H1 (cell line): ENCODE measurements at regions not wholly inside any gene's neighbourhood (a gene's known extent, or its start where the extent isn't known, plus 50 kb on each side); places are given as distances from the start of the nearest gene placed in this dataset.

ENCODE experiments used
- CTCF ChIA-PET: fragments of 300-600 bp; sonication (Branson Sonifier 250); formaldehyde crosslinking; loops from one replicate; lab custom pipeline; 2021; ENCODE audit not compliant: partially characterized antibody; lab: Charles Lee
- POLR2A ChIA-PET: fragments of 300-600 bp; sonication (Branson Sonifier 250); formaldehyde crosslinking; loops from one replicate; lab custom pipeline; 2021; ENCODE audit warnings: inconsistent platforms; ENCODE audit not compliant: partially characterized antibody; lab: Charles Lee
- DNase-seq, 2 experiments: peaks; one replicate each; pipeline versions ENCODE4 v3.0.0 to v3.0.0-alpha.2; 2010 to 2022; ENCODE audit warnings: low spot score in 2 of 2, low read depth in 1 of 2, mixed read lengths in 1 of 2
- FAIRE-seq: peaks from 2 replicates; lab custom pipeline; 2011; peaks lifted over from hg19 to GRCh38; lab: Jason Lieb, UNC
- H2AFZ ChIP-seq: 2 replicates; pipeline ENCODE4 v1.8.1; 2012; ENCODE audit warnings: low read length, inconsistent platforms
- H2AK5ac ChIP-seq: 2 replicates; pipeline ENCODE4 v1.6.1; 2013; ENCODE audit warnings: low read depth, low read length
- H2BK120ac ChIP-seq: replicated peaks from 2 replicates; pipeline ENCODE3; 2013; ENCODE audit warnings: low read depth, low read length, inconsistent platforms
- H2BK12ac ChIP-seq: 2 replicates; pipeline ENCODE4 v1.6.1; 2013; ENCODE audit warnings: low read depth, low read length
- H2BK15ac ChIP-seq: 2 replicates; pipeline ENCODE4 v1.6.1; 2013; ENCODE audit warnings: low read length
- H2BK20ac ChIP-seq: 2 replicates; pipeline ENCODE4 v1.6.1; 2013; ENCODE audit warnings: low read length
- H2BK5ac ChIP-seq: 2 replicates; pipeline ENCODE4 v1.6.1; 2013; ENCODE audit warnings: low read depth, low read length
- H3K14ac ChIP-seq: 2 replicates; pipeline ENCODE4 v1.6.1; 2013; ENCODE audit warnings: inconsistent platforms; ENCODE audit not compliant: insufficient read length
- H3K18ac ChIP-seq: 2 replicates; pipeline ENCODE4 v1.6.1; 2013; ENCODE audit warnings: low read length; ENCODE audit errors: extremely low read depth
- H3K23ac ChIP-seq: 2 replicates; pipeline ENCODE4 v1.6.1; 2013; ENCODE audit warnings: inconsistent platforms; ENCODE audit not compliant: insufficient read length
- H3K23me2 ChIP-seq: 2 replicates; pipeline ENCODE4 v1.6.1; 2013; ENCODE audit warnings: low read depth, low read length
- H3K27ac ChIP-seq: 2 replicates; pipeline ENCODE4 v1.6.1; 2011; ENCODE audit warnings: low read depth, low read length, inconsistent platforms
- H3K27me3 ChIP-seq, 4 experiments: replicated peaks in 1 of 4; 1 replicate in 1 of 4; 2 replicates in 3 of 4; pipeline versions ENCODE4 v1.6.1 to v1.8.1; 2011 to 2013; ENCODE audit warnings: low read length in 3 of 4, mild to moderate bottlenecking in 3 of 4, inconsistent platforms in 2 of 4, mixed read lengths in 2 of 4, moderate library complexity in 1 of 4; ENCODE audit not compliant: control insufficient read depth in 3 of 4, insufficient read depth in 3 of 4; ENCODE audit errors: extremely low read depth in 1 of 4
- H3K36me3 ChIP-seq, 4 experiments: 2 replicates each; pipeline versions ENCODE4 v1.6.1 to v1.8.1; 2011 to 2013; ENCODE audit warnings: mild to moderate bottlenecking in 4 of 4, low read length in 3 of 4, moderate library complexity in 2 of 4, control low read depth in 1 of 4, inconsistent platforms in 1 of 4; ENCODE audit not compliant: insufficient read depth in 4 of 4, control insufficient read depth in 2 of 4
- H3K4ac ChIP-seq: replicated peaks from 2 replicates; pipeline ENCODE3; 2013; ENCODE audit warnings: low read length, low read depth, mixed read lengths, inconsistent platforms; ENCODE audit not compliant: insufficient read length
- H3K4me1 ChIP-seq, 4 experiments: replicated peaks in 1 of 4; 1 replicate in 1 of 4; 2 replicates in 3 of 4; pipeline versions ENCODE4 v1.6.1 to v1.8.1; 2011 to 2013; ENCODE audit warnings: low read length in 3 of 4, inconsistent platforms in 2 of 4, mixed read lengths in 1 of 4; ENCODE audit not compliant: insufficient read depth in 4 of 4, control insufficient read depth in 3 of 4
- H3K4me2 ChIP-seq, 2 experiments: 2 replicates each; pipeline versions ENCODE4 v1.6.1 to v1.8.1; 2011 to 2013; ENCODE audit warnings: low read depth in 2 of 2, low read length in 2 of 2, control low read depth in 1 of 2, inconsistent platforms in 1 of 2, mild to moderate bottlenecking in 1 of 2; ENCODE audit not compliant: insufficient read depth in 1 of 2
- H3K4me3 ChIP-seq, 4 experiments: fragments of 200-600, 300-600 bp in 1 of 4; sonication (generic), shearing (Covaris generic), sonication (Bioruptor Twin) in 1 of 4; 2 replicates each; pipeline versions ENCODE4 v1.5.1 to v1.8.1; 2011 to 2016; ENCODE audit warnings: low read length in 4 of 4, low read depth in 3 of 4, control low read depth in 2 of 4, inconsistent platforms in 2 of 4, mild to moderate bottlenecking in 2 of 4, mixed read lengths in 1 of 4, moderate library complexity in 1 of 4; ENCODE audit not compliant: insufficient read depth in 2 of 4; ENCODE audit errors: extremely low read depth in 1 of 4
- H3K56ac ChIP-seq: replicated peaks from 2 replicates; pipeline ENCODE3; 2013; ENCODE audit warnings: low read depth, mild to moderate bottlenecking, mixed read lengths, low read length, inconsistent platforms; ENCODE audit not compliant: insufficient read length
- H3K79me1 ChIP-seq: 2 replicates; pipeline ENCODE4 v1.6.1; 2013; ENCODE audit warnings: low read depth, low read length, control low read depth
- H3K79me2 ChIP-seq, 2 experiments: 2 replicates each; pipeline versions ENCODE4 v1.6.1 to v1.8.1; 2012 to 2013; ENCODE audit warnings: low read length in 2 of 2, mild to moderate bottlenecking in 2 of 2, inconsistent platforms in 1 of 2; ENCODE audit not compliant: insufficient read depth in 2 of 2, control insufficient read depth in 1 of 2
- H3K9ac ChIP-seq, 4 experiments: replicated peaks in 1 of 4; 1 replicate in 1 of 4; 2 replicates in 3 of 4; pipeline versions ENCODE4 v1.6.1 to v1.8.1; 2011 to 2013; ENCODE audit warnings: low read depth in 3 of 4, low read length in 3 of 4, control low read depth in 2 of 4, mild to moderate bottlenecking in 2 of 4, moderate library complexity in 2 of 4, inconsistent platforms in 1 of 4; ENCODE audit errors: extremely low read depth in 1 of 4
- H3K9me3 ChIP-seq, 2 experiments: 2 replicates each; pipeline versions ENCODE4 v1.6.1 to v1.8.1; 2012 to 2013; ENCODE audit warnings: mild to moderate bottlenecking in 2 of 2, moderate library complexity in 2 of 2, control low read depth in 1 of 2, inconsistent platforms in 1 of 2, low read depth in 1 of 2, low read length in 1 of 2, mixed read lengths in 1 of 2; ENCODE audit not compliant: insufficient read depth in 2 of 2
- H4K20me1 ChIP-seq, 2 experiments: replicated peaks in 1 of 2; 2 replicates each; pipeline versions ENCODE3 to v1.8.1; 2011 to 2013; ENCODE audit warnings: inconsistent platforms in 2 of 2, low read length in 2 of 2, mild to moderate bottlenecking in 1 of 2; ENCODE audit not compliant: insufficient read depth in 2 of 2, control insufficient read depth in 1 of 2
- H4K5ac ChIP-seq: 2 replicates; pipeline ENCODE4 v1.6.1; 2013; ENCODE audit warnings: low read length, low read depth, mixed read lengths, inconsistent platforms; ENCODE audit not compliant: insufficient read length
- H4K8ac ChIP-seq: 2 replicates; pipeline ENCODE4 v1.8.0; 2013; ENCODE audit warnings: mild to moderate bottlenecking, moderate library complexity, low read length, inconsistent platforms; ENCODE audit not compliant: insufficient read depth; ENCODE audit errors: extremely low read depth
- H4K91ac ChIP-seq: replicated peaks from 2 replicates; pipeline ENCODE3; 2013; ENCODE audit warnings: low read length, mixed read lengths, inconsistent platforms; ENCODE audit not compliant: insufficient read length
- ATF2 ChIP-seq: IDR thresholded peaks from 2 replicates; pipeline ENCODE4 v1.6.1; 2012; ENCODE audit warnings: low read length, inconsistent platforms
- BCL11A ChIP-seq, 2 experiments: IDR thresholded peaks; one replicate each; pipeline ENCODE4 v1.6.1; 2011; ENCODE audit warnings: low read depth in 2 of 2, low read length in 2 of 2, mild to moderate bottlenecking in 2 of 2
- CTBP2 ChIP-seq: IDR thresholded peaks from 2 replicates; pipeline ENCODE4 v1.7.0; 2011; ENCODE audit warnings: borderline replicate concordance, mild to moderate bottlenecking, moderate library complexity, mixed read lengths, low read length; ENCODE audit not compliant: insufficient read depth, insufficient read length
- KDM4A ChIP-seq: IDR thresholded peaks from one replicate; pipeline ENCODE4 v1.7.1; 2012; ENCODE audit warnings: low read depth, mild to moderate bottlenecking, moderate library complexity, low read length, inconsistent platforms; ENCODE audit not compliant: severe bottlenecking
- POLR2A ChIP-seq, 2 experiments: IDR thresholded peaks; 1 replicate in 1 of 2; 2 replicates in 1 of 2; pipeline ENCODE4 v1.6.1; 2011; ENCODE audit warnings: low read depth in 2 of 2, low read length in 2 of 2, mild to moderate bottlenecking in 2 of 2; ENCODE audit errors: control extremely low read depth in 1 of 2
- RFX5 ChIP-seq: IDR thresholded peaks from 2 replicates; pipeline ENCODE4 v1.6.1; 2011; ENCODE audit warnings: low read depth, low read length, improper control_type of control experiment, borderline replicate concordance
- SIRT6 ChIP-seq: IDR thresholded peaks from one replicate; pipeline ENCODE4 v1.7.1; 2012; ENCODE audit warnings: low read length, inconsistent platforms

GRCh38 chr6:84842525-84843166, 78.2 kb upstream of the TBX18 start:
- Histone ChIP-seq H2BK12ac (no peak overlapping the region), H3K4ac (no peak overlapping the region), H3K9me3 (no peaks in the 10 kb centered on the region), H3K14ac (no peak overlapping the region), H2BK15ac (no peak overlapping the region), H4K5ac (no peak overlapping the region), H4K91ac (no peak overlapping the region), H2AFZ (no peak overlapping the region), H3K36me3 (no peaks in the 10 kb centered on the region), H4K8ac (no peak overlapping the region), H3K79me1 (no peaks in the 10 kb centered on the region), H3K23me2 (no peaks in the 10 kb centered on the region), H3K4me3 (no peak overlapping the region), H3K18ac (no peak overlapping the region), H2BK20ac (no peak overlapping the region), H3K27me3 (no peaks in the 10 kb centered on the region), H3K9ac (no peak overlapping the region), H2AK5ac (no peak overlapping the region), H2BK5ac (no peak overlapping the region), H2BK120ac (no peak overlapping the region), H4K20me1 (no peaks in the 10 kb centered on the region), H3K23ac (no peak overlapping the region), H3K4me1 (no peaks in the 10 kb centered on the region), H3K56ac (no peak overlapping the region), H3K4me2 (no peak overlapping the region), H3K27ac (no peak overlapping the region), H3K79me2 (no peaks in the 10 kb centered on the region)
- ChIA-PET POLR2A (no interaction called here), CTCF (interaction anchor here (0.8 kb wide), 2 partner anchors 59 to 631 kb away, joined by 3 read pairs; no protein-coding TSS in a partner anchor)
- TF ChIP-seq ATF2 (no peak), SIRT6 (no peak), CTBP2 (no peak), KDM4A (no peak), RFX5 (no peak), POLR2A (IDR thresholded peaks at IDR 0.05; ENCODE audit: control extremely low read depth in 1 of 2, low read depth in 2 of 2, low read length in 2 of 2) (no peak), BCL11A (IDR thresholded peaks at IDR 0.05; ENCODE audit: low read depth in 2 of 2, low read length in 2 of 2) (no peak)
- DNase-seq = no peak
- FAIRE-seq = no peak
